HG03103 (cell line): ENCODE measurements at regions not wholly inside any gene's neighbourhood (a gene's known extent, or its start where the extent isn't known, plus 50 kb on each side); places are given as distances from the start of the nearest gene placed in this dataset.
"Not testable (repeated sequence)": the region's sequence is repeated elsewhere in the genome, so short reads cannot be mapped to it uniquely, and the experiment has no call there.

ENCODE experiments used
- ATAC-seq: cut with Tn5 transposase; IDR thresholded peaks from one replicate; pipeline ENCODE4 v1.9.1; 2021; ENCODE audit warnings: low read depth; ENCODE audit not compliant: unreplicated experiment

DNA sequence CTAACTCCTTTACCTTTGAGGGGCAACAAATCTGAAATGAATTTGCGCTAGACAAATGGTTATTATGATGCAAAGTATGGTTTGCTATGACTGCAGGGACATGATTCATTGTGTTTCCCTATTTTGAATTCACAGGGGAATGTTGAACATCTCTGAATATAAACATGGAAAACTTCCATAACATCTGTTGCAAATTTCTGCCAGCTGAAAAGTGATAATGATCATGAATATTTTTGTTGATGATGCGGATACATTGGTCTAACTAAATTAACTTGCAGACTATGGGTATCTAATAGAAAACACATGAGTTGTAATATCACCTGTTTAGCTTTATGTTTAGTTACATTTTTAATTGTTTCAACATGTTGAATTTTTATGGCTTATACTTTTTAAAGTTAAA, 1325.5 kb downstream of the REEP3 start:
- no peak for ATAC-seq

DNA sequence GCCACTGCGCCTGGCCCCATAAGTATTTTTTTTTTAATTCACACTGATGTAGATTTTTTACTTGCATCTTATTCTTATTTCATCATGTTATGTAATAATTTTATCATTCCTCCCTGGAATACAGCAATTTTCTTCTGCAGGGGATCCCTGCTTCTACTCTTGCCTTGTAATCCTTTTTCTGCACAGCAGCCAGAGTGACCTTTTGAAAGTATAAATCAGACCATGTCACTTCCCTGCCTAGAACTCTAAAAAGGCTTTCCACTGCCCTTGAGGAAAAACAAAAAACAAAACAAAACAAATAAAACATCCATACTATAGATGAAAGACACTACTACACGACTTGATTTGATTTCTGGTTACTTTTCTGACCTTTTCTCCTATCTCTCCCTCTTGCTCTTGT, 1334.7 kb downstream of the REEP3 start:
- no peak for ATAC-seq

DNA sequence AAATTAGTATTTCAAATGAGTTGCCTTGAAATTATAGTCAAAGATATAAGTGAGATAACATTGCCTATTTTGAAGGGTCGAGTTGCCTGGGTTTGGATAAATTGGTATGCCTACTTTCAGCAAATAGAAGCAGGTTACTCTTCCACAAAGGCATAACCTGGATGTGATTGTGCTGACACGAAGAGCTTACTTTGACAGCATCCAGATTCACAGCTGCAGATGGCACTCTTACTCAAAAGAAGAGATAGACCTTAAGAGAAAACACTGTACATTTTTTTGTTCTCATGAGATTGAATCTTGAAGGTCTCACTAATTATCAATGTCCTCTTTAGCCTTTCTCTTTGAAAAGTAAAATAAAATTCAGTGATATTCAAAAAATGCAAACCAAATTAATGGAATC, 1338.7 kb downstream of the REEP3 start:
- ATAC-seq = no peak

DNA sequence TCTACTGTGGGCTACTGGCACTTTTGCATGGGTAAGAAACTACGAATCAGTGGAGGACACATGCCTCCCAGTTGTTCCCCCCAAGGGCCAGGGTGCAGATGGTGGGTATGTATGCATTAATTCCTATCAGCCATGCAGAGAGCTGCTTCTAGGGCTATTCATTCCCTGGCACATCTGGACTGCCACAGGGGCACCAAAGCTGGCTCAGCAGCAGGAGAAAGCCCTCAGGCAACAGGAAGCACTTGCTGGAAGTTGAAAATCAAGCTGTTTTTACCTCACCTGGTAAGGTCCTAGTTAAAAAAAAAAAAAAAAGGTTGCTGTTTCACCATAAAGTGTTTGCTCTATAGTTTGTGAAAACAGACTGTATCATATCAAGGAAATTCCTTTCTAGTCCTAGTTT, 1342.6 kb downstream of the REEP3 start:
- ATAC-seq = no peak

DNA sequence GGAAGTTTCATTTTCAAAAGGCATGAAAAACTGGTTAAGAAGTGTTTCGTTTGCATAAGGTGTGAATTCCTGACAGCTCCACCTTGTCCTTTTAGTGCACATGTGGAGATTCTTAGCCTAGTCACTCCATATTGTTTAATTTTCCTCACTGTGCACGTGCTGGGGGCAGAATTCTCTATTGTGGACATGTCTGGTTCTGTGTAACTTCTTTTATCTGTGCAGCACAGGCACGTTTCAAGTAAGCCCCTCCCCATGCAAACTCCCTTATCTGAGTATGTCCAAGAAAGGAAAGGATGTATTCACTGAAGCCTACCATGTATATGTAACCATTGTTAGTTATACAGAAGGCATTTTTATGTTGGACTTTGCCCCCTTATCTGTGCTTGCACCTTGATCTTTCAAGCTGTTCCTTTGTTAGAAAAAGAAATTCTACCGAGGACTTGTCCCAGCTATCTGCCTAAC, 1346.3 kb downstream of the REEP3 start:
- no peak for ATAC-seq

DNA sequence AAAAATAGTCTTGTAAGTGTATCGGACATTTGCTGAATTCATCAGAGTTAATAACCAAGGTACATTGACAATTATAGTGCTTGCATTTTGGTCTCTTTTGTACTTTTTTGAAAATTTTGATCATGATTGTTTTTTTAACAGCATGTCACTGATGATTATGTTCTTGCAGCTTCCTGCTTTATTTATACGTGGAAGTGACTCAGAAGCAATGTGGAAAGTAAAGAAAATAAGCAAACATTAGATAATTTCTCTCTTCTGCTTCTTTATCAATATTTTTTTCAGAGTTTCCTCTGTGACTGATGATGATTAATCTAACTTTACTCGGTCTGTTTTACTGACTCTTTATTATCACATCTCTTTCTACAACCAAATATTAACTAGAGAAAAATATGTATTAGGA, 1351.9 kb downstream of the REEP3 start:
- no peak for ATAC-seq

DNA sequence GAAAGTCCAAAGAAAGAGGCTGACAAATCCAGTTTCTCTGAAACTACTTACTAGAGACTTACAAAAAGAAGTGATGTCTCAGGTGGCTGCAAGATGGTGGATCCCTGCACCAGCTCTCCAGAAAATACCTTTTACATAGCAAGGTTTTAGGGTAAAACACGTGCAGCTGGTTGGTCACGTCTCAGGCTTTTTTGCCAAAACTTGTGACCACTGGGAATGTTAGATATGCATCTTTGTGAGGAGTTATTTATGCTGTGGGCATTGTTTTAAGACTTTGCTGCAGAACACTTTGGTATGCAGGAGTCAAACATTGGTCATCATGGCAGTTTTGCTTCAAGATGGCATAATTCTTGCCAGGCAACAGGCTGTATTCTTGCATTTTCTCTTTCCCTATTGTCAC, 1352.8 kb downstream of the REEP3 start:
- no peak for ATAC-seq

DNA sequence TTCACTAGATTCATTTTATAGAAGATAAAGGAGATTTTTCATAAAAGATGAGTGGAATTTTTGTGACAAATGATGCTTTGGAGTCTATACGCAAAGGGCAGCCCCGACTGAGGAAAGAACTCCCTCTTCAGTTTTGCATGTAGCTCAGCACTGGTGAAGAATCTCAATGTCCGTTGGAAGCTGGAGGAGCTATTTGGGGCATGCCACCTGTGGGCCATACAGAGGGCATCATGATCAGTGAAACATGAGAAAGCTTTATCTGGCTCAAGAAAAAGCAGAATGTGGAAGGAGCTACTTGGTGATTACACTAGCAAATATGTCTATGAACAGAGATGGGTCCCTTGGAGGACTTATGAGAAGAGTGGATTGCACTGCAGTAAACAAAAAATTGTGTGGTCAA, 1359.3 kb downstream of the REEP3 start:
- no peak for ATAC-seq

DNA sequence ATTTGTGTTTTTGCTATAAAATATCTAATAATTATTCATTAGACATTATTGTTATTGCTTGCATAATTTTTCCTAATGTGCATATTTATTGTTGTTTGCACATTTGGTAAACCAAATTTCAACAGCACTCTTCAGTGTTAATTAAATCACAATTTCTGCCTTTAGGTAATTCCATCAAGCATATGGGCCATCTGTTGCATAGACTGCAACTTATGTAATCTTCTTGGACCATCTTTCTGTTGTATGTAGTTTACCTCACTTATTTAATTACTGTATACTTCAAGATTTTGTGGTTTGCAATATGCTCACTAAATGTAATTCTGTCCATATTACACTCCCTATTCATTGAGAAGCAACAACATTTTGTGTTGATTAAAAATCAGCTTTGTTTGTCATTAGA, 1360.1 kb downstream of the REEP3 start:
- ATAC-seq = no peak

DNA sequence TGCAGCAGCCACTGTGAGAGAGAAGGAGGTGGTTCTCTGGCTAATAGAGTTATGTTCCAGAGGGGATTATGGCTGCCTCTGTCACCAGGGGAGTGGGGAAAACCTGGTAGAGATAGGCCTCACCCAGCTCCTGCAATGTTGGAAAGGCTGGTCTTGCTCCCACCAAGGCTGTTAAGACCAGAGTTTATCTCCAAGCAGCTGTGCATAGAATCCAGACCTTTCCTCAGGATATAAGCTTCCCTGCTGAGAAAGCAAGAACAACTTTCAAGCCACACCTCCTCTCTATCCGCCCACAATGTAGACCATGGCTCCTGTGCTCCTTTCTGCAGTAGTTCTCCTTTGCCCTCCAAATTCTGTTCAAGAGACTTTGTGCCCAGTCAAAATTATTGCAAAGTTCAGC, 1375.4 kb downstream of the REEP3 start:
- ATAC-seq = no peak

DNA sequence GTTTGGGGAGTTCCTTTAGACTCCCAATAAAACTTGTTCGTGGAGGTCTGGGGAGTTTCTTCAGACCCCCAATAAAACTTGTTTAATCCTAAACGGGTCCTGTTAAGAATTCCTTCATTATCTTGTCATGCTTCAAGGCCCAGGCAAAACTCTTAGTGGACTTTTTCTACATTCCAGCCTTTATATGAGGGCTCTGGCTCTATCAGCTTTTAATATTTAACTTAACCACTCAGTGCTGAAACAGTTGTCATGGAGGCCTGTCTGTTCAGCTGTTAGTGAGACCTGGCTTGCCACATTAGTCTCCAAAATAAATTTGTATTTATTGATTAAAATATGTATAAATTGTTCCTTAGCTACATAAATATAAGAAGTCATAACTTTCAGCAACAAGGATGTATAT, 1385.1 kb downstream of the REEP3 start:
- ATAC-seq = not testable (repeated sequence)

DNA sequence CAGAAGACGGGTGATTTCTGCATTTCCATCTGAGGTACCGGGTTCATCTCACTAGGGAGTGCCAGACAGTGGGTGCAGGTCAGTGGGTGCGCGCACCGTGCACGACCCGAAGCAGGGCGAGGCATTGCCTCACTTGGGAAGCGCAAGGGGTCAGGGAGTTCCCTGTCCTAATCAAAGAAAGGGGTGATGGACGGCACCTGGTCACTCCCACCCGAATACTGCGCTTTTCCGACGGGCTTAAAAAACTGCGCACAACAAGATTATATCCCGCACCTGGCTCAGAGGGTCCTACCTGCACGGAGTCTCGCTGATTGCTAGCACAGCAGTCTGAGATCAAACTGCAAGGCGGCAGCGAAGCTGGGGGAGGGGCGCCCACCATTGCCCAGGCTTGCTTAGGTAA, 1403.1 kb downstream of the REEP3 start:
- ATAC-seq = not testable (repeated sequence)

DNA sequence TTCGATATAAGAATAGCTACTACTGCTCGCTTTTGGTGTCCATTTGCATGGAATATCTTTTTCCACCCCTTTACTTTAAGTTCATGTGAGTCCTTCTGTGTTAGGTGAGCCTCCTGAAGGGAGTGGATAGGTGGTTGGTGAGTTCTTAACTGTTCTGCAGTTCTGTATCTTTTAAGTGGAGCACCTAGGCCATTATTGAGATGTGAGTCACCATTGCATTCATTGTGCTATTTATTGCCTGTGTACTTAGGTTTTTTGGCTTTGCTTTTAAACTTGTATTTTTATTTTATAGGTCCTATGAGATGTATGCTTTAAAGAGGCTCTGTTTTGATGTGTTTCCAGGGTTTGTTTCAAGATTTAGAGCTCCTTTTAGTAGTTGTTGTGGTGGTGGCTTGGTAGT, 1430.8 kb downstream of the REEP3 start:
- ATAC-seq = no peak

DNA sequence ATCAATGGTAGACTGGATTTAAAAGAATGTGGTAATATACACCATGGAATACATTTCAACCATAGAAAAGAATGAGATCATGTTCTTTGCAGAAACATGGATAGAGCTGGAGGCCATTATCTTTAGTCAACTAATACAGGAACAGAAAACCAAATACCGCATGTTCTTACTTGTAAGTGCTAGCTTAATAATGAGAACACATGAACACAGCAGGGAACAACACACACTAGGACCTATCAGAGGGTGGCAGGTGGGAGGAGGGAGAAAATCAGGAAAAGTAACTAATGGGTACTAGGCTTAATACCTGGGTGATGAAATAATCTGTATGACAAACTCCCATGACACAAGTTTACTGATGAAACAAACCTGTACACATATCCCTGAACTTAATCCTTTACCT, 1435.2 kb downstream of the REEP3 start:
- no peak for ATAC-seq

DNA sequence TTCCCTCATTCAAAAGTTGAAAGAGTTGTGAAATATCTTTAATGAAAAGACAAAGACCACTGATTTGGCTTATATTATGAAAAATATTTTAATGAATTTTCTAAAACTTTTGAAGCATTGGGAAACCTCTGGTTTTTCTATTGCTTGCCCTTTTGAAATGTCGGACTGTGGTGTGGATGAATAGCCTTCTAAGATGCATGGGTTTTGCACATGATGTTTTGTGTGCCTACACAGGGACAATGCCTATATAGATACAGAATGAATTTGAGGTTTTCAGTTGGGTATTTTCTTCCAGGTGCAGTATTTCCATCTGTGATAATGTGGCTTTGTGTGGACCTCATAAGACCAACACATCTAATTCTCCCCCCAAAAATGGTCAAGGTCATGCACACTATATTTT, 1437.9 kb downstream of the REEP3 start:
- no peak for ATAC-seq

DNA sequence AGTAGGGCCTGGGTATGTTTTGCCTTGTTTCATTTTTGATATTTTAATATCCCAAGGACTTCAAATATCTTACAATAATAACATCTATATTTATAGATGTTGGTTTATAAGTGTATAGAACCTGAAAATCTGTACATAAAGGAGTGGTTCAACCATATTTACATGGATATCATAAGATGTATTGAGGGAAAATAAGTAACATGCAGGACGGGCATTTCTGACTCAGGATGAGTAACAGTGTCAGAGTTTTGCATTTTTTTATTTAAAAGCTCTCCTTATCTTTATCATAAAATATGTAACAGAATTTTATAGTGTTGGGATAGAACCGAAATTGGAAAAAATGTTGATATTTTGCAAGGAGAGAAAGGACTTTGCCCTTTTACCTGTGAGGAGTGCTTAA, 1438.7 kb downstream of the REEP3 start:
- ATAC-seq = no peak

DNA sequence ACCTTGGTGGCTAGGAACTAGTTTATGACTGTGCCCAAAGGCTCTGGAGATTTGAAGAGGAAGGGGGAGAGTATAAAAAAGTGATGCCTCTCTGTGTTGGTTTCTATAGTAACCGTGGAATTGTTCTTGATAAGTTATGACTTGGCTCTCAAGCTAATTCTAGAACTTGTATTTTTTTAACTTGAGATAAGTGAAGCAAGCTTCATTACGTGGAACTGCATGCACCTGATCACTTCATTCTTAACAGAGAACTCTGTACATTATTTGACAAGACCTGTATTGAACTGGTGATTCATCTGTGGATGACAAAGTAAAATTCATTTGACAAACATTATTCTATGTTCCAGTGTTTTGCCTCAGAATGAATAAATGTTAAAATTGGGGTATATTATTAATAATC, 1452.2 kb downstream of the REEP3 start:
- ATAC-seq = no peak

DNA sequence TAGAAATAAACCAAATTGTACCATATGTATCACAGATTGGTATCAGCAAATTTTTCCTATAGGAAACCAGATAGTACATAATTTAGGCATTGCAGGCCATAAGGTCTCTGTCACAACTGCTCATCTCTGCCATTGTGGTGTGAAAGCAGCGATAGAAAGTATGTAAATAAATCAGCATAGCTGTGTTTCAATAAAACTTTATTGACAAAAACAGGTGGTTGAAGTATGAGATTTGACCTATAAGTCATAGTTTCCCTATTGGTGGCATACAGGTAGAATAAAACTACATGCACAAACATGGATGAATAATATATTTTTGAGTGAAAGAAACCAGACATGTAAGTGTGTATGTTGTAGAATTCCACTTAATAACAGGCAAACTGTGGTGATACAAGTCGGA, 1454.9 kb downstream of the REEP3 start:
- ATAC-seq = no peak

DNA sequence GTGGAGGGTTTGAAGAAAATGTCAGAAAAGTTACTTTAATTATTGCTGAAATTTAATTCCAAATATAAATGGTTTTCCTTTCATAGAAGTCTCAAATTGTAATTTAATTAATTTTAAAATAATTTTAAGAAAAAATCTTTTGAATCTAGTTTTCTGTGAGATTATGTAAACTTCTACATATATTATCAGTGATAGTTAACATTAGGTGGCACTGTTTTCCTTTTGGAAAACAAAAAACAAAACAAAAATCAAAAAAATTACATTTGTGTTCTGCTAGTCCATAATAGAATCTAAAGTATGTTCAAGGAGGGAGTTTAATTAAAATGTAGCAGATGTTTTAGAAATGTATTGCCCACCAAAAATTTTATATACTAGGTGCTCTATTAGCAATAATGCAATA, 1456.7 kb downstream of the REEP3 start:
- no peak for ATAC-seq

DNA sequence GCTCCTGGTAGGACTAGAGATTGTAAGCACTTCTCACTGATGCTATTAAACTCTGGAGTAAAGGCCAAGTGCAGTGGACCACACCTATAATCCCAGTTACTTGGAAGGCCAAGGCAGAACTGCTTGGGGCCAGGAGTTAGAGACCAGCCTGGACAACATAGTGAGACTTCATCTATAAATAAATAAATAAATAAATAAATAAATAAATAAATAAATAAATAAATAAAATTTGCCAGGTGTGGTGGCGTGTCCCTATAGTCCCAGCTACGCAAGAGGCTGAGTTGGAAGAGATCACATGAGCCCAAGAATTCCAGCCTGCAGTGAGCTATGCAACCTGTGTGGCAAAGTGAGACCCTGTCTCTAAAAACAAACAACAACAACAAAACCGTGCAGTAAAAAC, 1475.7 kb downstream of the REEP3 start:
- ATAC-seq = no peak

DNA sequence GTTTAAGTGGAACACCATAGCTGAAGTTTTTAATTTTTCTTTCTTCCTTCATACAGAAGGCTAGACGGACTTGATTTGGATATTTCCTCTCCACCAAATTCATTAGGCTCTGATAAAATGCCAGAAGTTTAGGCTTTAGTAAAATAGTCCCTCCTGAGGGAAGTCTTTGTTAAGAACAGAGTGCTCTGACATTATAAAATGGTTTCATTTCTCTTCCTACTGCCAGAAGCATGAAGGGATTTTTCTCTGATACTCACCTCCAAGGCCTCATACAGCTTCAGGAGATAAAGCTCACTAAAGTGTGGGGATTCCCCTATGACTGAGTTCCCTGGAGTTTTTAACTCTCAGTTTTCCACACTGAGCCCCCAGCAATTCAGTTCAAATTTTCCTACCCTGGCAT, 1489.6 kb downstream of the REEP3 start:
- no peak for ATAC-seq

DNA sequence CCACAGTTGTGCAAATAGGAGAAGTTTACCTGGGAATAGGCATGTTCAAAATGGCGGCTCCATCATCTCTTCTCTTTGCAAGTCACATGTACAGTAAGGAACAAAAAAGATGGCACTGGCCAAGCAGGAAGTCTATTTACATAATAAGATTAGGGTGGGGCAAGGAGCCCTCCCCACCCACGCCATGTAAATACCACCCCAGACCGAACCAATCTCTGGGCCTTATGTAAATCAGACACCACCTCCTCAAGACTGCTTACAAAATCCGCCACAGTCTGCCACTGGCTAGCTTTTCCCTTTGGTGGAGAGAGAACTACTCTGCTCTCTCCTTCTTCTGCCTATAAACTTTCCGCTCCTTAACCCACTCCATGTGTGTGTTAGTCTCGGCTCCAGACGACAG, 1496.3 kb downstream of the REEP3 start:
- no peak for ATAC-seq

DNA sequence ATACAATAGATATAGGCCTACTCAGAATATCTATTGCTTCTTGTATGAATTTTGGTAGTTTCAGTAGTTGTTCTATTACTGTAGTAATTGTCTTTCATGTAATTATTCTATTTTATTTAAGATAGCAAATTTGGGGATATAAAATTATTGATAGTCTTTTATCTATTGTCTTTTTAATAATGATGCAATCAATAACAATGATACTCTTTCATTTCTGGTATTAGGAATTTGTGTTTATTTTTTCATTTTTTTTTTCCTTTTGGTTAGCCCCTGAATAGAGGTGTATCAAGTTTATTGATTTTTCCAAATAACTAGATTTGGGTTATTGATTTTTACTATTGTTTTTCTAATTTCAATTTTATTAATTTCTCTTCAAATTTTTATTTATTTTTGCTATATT, 1503.7 kb downstream of the REEP3 start:
- ATAC-seq = no peak

DNA sequence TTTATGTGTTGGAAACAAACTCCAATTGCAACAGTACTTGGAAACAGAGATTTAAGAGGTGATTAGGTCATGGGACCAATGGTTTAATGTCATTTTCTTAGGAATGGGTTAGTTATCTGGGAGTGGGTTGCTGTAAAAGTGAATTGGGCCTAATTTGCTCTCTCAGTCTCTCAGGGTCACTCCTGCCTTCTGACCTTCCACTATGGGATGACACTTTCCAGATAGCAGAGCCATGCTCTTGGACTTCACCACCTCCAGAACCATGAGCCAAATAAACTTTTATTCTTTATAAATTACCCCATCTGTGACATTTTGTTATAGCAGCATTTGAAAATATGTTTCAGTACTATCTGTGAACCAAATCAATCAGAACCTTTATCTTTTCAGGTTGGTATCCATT, 1509.1 kb downstream of the REEP3 start:
- ATAC-seq = no peak
